ENCODE measurements at regions not wholly inside any gene's neighbourhood (a gene's known extent, or its start where the extent isn't known, plus 50 kb on each side); places are given as distances from the start of the nearest gene placed in this dataset.

DNA sequence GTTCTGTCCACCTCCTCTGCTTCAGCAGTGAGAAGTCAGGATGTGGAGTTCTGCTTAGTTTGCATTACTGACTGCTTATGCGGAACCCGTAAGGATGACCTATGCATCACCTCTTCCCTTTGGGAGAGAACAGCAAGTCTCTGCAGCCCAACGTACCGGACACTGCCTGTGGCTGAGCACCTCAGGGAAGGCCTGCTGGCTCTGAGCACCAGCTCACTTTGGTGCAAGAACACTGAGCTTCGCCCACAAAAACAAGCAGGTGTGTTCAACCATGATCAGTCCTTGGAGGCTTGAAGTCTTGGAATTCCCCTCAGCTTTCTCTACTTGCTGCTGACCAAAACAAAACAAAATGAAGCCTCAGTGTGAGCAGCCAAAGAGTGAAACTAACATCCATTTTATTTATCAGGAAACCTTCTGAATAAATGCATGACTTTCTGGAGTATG, 52.7 kb upstream of the NCK2 start:
- Histone ChIP-seq H3K27me3 (ENCODE audit: control insufficient read depth, insufficient read depth, low read length) (no peaks in the 10 kb centered on the region), H3K27ac (ENCODE audit: low read depth, low read length) (no peak overlapping the region), H3K36me3 (ENCODE audit: control insufficient read depth, insufficient read depth, low read length) (no peaks in the 10 kb centered on the region), H3K9ac (ENCODE audit: low read length) (no peak overlapping the region), H3K4me1 (ENCODE audit: control insufficient read depth, insufficient read depth, low read length) (no peaks in the 10 kb centered on the region), H3K4me3 (ENCODE audit: low read length) (no peak overlapping the region)

DNA sequence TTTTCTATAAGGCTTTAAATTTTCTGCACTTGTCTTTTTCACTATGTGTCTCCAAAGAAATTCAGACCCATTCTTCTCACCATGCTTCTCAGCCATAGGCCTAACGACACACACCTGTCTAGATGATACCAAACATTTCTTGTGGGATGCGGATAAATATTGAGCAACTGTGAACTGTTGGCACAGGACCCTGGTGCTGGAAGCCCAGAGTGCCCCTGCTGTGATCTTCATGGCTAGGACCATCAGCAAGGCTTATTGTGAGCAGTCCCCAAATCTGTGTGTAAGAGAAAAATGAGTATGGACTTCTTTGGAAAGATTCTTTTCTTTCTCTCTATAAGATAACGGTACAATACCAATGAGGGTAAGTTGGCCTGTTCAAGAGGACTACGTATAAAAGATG, 54.1 kb upstream of the NCK2 start:
- Histone ChIP-seq H3K27me3 (ENCODE audit: control insufficient read depth, insufficient read depth, low read length) (no peaks in the 10 kb centered on the region), H3K4me1 (ENCODE audit: control insufficient read depth, insufficient read depth, low read length) (no peaks in the 10 kb centered on the region), H3K27ac (ENCODE audit: low read depth, low read length) (no peak overlapping the region), H3K4me3 (ENCODE audit: low read length) (no peak overlapping the region), H3K9ac (ENCODE audit: low read length) (no peak overlapping the region), H3K36me3 (ENCODE audit: control insufficient read depth, insufficient read depth, low read length) (no peaks in the 10 kb centered on the region)

DNA sequence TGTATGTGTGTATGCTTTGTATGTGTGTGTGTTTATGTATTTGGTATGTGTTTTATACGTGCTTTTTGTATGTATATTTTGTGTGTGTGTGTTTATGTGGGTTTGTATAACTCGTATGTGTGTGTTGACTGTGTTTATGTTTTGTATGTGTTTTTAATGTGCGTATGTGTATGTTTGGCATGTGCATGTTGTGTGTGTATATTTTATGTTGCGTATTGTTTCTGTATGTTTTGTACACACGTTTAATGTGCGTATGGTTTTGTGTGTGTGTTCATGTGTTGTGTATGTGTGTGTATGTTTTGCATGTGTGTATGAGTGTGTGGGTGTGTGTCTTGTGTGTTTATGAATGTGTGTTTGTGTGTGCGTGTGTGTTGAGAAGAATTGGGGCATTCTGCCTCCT, 55.2 kb upstream of the NCK2 start:
- no peak overlapping the region for H3K4me3 ChIP-seq (ENCODE audit: low read length)
- no peak overlapping the region for H3K27ac ChIP-seq (ENCODE audit: low read depth, low read length)
- no peaks in the 10 kb centered on the region for H3K27me3 ChIP-seq (ENCODE audit: control insufficient read depth, insufficient read depth, low read length)
- no peaks in the 10 kb centered on the region for H3K36me3 ChIP-seq (ENCODE audit: control insufficient read depth, insufficient read depth, low read length)
- no peaks in the 10 kb centered on the region for H3K4me1 ChIP-seq (ENCODE audit: control insufficient read depth, insufficient read depth, low read length)
- H3K9ac ChIP-seq (ENCODE audit: low read length): no peak overlapping the region

DNA sequence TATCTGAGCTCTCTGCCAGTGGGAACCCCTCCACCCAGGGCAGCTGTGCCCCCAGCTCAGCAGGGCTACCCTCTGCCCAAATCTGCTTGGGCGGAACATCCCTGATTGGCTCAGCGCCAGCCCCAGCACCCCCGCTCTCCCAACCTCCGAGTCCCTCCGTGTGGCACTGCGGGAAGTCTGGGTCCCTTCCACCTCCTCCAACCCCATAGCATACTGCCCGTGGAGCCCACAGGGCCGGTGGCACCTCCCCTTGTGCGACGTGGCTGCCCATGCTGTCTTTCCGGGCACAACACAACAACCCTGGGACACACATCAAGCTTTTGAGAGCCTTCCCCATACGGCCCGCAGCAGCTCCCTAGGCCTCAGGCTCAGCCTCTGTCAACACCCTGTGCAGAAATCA, 55.8 kb upstream of the NCK2 start:
- H3K36me3 ChIP-seq (ENCODE audit: control insufficient read depth, insufficient read depth, low read length): no peaks in the 10 kb centered on the region
- no peak overlapping the region for H3K27ac ChIP-seq (ENCODE audit: low read depth, low read length)
- no peak overlapping the region for H3K9ac ChIP-seq (ENCODE audit: low read length)
- H3K27me3 ChIP-seq (ENCODE audit: control insufficient read depth, insufficient read depth, low read length): no peaks in the 10 kb centered on the region
- no peak overlapping the region for H3K4me3 ChIP-seq (ENCODE audit: low read length)
- H3K4me1 ChIP-seq (ENCODE audit: control insufficient read depth, insufficient read depth, low read length): no peaks in the 10 kb centered on the region

DNA sequence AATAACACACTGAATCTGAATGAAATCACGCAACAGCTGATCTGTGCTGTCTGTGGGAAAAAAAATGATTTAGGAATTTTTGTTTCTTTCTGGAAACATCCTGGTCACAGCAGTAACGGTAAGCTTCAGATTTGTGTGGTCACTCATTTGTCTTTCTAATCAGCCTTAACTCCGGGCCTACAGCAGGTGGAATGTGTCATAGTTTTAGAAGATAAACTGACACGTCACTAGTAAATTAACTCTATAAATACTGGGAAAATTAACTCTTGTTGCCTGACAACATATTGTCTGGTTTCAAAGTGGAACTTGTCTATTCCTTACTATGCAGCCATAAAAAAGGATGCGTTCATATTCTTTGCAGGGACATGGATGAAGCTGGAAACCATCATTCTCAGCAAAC, 58.1 kb upstream of the NCK2 start:
- Histone ChIP-seq H3K4me1 (ENCODE audit: control insufficient read depth, insufficient read depth, low read length) (no peaks in the 10 kb centered on the region), H3K27me3 (ENCODE audit: control insufficient read depth, insufficient read depth, low read length) (no peaks in the 10 kb centered on the region), H3K36me3 (ENCODE audit: control insufficient read depth, insufficient read depth, low read length) (no peaks in the 10 kb centered on the region), H3K9ac (ENCODE audit: low read length) (no peak overlapping the region), H3K27ac (ENCODE audit: low read depth, low read length) (no peak overlapping the region), H3K4me3 (ENCODE audit: low read length) (no peak overlapping the region)

DNA sequence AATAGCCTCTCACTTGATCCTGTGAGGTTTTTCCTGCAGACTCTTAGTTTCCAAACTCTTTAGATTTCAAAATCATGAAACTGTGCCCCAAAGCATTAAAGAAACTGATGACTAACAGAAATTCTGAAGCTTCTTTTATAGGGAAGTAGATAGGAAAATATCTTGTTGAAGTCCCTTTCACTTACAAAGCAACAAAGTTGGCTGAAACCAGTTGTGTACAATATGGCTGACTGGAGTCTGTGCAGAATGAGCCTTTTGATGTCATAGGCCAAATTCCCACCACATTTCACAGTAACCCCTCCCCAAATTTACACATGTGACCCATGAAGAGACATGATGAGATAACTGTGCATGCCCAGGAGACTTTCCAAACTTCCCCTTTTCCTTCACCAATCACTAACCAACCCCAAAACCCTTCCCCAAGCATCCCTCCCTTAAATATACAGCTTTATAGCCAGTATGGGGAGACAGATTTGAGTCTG, 61.7 kb upstream of the NCK2 start:
- Histone ChIP-seq H3K27ac (ENCODE audit: low read depth, low read length) (no peak overlapping the region), H3K9ac (ENCODE audit: low read length) (no peak overlapping the region), H3K27me3 (ENCODE audit: control insufficient read depth, insufficient read depth, low read length) (no peaks in the 10 kb centered on the region), H3K4me1 (ENCODE audit: control insufficient read depth, insufficient read depth, low read length) (no peaks in the 10 kb centered on the region), H3K36me3 (ENCODE audit: control insufficient read depth, insufficient read depth, low read length) (no peaks in the 10 kb centered on the region), H3K4me3 (ENCODE audit: low read length) (no peak overlapping the region)

DNA sequence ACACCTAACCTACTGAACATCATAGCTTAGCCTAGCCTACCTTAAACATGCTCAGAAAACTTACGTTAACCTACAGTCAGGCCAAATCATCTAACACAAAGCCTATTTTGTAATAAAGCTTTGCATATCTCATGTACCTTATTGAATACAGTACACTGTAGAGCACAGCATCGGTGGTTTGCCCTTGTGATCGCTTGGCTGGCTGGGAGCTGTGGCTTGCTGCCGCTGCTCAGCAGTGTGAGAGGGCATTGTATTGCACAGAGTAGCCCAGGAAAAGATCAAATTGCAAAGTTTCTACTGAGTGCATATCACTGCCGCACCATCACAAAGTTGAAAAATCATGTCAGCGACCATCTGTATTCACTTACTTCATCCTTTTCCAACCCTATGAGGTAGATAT, 62.3 kb upstream of the NCK2 start:
- no peaks in the 10 kb centered on the region for H3K4me1 ChIP-seq (ENCODE audit: control insufficient read depth, insufficient read depth, low read length)
- no peak overlapping the region for H3K27ac ChIP-seq (ENCODE audit: low read depth, low read length)
- no peak overlapping the region for H3K9ac ChIP-seq (ENCODE audit: low read length)
- H3K36me3 ChIP-seq (ENCODE audit: control insufficient read depth, insufficient read depth, low read length): no peaks in the 10 kb centered on the region
- no peaks in the 10 kb centered on the region for H3K27me3 ChIP-seq (ENCODE audit: control insufficient read depth, insufficient read depth, low read length)
- no peak overlapping the region for H3K4me3 ChIP-seq (ENCODE audit: low read length)

DNA sequence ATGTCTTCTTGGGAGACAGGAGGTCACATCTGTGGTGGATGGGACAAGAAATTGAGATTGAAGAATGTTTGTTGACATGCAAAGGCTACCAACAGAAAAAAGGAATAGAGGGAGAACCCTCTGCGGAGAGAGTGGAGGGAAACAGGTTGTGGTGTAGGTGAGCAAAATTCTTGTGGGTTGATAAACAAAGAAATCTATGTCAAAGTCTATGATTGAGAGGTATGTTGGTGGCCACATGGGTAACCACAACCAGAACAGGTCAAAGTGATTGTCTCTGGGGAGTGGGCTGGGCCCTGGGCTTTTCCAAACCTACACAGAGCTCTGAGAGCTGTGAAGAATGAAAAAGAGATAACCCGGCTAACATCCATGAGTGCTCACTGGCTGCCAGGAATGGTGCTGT, 62.8 kb upstream of the NCK2 start:
- H3K4me3 ChIP-seq (ENCODE audit: low read length): no peak overlapping the region
- H3K4me1 ChIP-seq (ENCODE audit: control insufficient read depth, insufficient read depth, low read length): no peaks in the 10 kb centered on the region
- no peaks in the 10 kb centered on the region for H3K27me3 ChIP-seq (ENCODE audit: control insufficient read depth, insufficient read depth, low read length)
- no peaks in the 10 kb centered on the region for H3K36me3 ChIP-seq (ENCODE audit: control insufficient read depth, insufficient read depth, low read length)
- no peak overlapping the region for H3K9ac ChIP-seq (ENCODE audit: low read length)
- no peak overlapping the region for H3K27ac ChIP-seq (ENCODE audit: low read depth, low read length)

DNA sequence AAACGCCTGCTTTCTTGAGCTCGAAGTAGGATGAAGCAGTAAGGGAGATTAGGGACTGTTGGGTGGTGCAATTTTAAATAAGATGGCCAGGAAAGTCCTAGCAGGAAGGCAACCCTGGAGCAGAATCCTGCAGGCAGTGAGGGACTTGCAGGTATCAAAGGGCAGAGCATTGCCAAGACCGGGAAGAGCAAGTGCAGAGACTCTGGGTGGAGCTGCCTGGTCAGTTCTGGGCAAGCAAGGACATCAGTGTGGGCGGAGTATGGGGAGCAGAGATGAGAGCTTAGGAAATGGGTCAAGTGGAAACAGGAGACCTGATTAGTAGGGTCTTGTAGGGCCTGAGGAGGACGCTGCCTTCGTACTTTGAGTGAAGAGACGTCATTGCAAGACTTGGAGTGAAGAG, 64.4 kb upstream of the NCK2 start:
- Histone ChIP-seq H3K9ac (ENCODE audit: low read length) (no peak overlapping the region), H3K27ac (ENCODE audit: low read depth, low read length) (no peak overlapping the region), H3K36me3 (ENCODE audit: control insufficient read depth, insufficient read depth, low read length) (no peaks in the 10 kb centered on the region), H3K27me3 (ENCODE audit: control insufficient read depth, insufficient read depth, low read length) (no peaks in the 10 kb centered on the region), H3K4me3 (ENCODE audit: low read length) (no peak overlapping the region), H3K4me1 (ENCODE audit: control insufficient read depth, insufficient read depth, low read length) (no peaks in the 10 kb centered on the region)

DNA sequence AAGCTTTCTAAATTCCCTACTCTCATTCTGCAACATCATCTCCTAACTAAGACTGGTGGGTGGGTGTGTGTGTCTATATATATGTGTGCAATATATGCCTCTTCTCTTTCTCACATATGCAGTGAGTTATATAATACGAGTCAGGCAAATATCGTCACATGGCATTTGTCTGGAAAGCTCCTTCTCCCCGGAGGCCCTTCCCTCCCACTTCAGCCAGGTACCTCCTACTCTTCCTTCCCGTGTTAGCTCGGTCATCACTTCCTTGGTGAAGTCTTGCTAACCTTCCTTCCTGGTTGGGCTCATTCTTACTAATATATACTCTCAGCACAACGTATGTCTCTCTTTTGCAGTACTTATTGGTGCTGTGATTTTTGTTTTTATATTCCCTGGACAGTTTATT, 66.4 kb upstream of the NCK2 start:
- Histone ChIP-seq H3K27ac (ENCODE audit: low read depth, low read length) (no peak overlapping the region), H3K36me3 (ENCODE audit: control insufficient read depth, insufficient read depth, low read length) (no peaks in the 10 kb centered on the region), H3K27me3 (ENCODE audit: control insufficient read depth, insufficient read depth, low read length) (no peaks in the 10 kb centered on the region), H3K9ac (ENCODE audit: low read length) (no peak overlapping the region), H3K4me3 (ENCODE audit: low read length) (no peak overlapping the region), H3K4me1 (ENCODE audit: control insufficient read depth, insufficient read depth, low read length) (no peaks in the 10 kb centered on the region)

DNA sequence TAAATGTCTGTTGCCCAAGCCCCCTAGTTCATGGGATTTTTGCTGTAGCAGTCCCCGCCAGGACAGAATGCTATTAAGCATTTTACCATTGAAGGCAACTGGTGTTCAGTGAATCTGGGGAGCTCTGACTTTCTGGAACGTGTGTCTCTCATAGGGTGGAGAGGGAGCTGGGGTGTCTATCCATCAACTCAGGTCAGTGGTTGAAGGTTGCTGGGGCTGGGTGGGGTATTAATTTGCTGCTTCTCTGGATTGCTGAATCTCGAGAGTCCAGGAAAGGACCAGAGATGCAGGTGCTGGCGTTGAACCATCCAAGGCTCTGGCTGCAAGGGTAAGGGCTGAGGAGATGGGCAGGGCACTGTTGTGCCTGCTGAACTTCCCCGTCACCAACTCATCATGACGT, 66.8 kb upstream of the NCK2 start:
- Histone ChIP-seq H3K27me3 (ENCODE audit: control insufficient read depth, insufficient read depth, low read length) (no peaks in the 10 kb centered on the region), H3K27ac (ENCODE audit: low read depth, low read length) (no peak overlapping the region), H3K36me3 (ENCODE audit: control insufficient read depth, insufficient read depth, low read length) (no peaks in the 10 kb centered on the region), H3K4me3 (ENCODE audit: low read length) (no peak overlapping the region), H3K9ac (ENCODE audit: low read length) (no peak overlapping the region), H3K4me1 (ENCODE audit: control insufficient read depth, insufficient read depth, low read length) (no peaks in the 10 kb centered on the region)

DNA sequence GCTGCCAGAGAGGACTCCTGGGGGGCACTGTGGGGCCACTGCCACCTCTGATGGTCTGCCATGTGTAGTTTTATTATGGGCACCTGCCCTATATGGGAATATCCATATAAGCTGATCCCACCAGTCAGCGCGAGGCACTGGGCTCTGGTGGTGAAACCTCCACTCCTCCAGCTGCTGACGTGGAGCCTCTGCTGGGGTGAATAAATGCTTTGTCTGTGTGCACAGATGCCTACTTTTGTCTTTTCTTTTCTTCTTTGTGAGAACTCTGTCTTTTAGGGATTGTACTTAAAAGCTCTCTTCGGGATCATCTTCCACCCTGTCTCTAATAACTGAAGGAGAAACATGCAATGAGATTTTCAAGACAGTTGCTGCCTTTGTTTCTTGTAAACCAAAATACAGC, 68.9 kb upstream of the NCK2 start:
- Histone ChIP-seq H3K9ac (ENCODE audit: low read length) (no peak overlapping the region), H3K4me3 (ENCODE audit: low read length) (no peak overlapping the region), H3K27me3 (ENCODE audit: control insufficient read depth, insufficient read depth, low read length) (no peaks in the 10 kb centered on the region), H3K4me1 (ENCODE audit: control insufficient read depth, insufficient read depth, low read length) (no peaks in the 10 kb centered on the region), H3K36me3 (ENCODE audit: control insufficient read depth, insufficient read depth, low read length) (no peaks in the 10 kb centered on the region), H3K27ac (ENCODE audit: low read depth, low read length) (no peak overlapping the region)

DNA sequence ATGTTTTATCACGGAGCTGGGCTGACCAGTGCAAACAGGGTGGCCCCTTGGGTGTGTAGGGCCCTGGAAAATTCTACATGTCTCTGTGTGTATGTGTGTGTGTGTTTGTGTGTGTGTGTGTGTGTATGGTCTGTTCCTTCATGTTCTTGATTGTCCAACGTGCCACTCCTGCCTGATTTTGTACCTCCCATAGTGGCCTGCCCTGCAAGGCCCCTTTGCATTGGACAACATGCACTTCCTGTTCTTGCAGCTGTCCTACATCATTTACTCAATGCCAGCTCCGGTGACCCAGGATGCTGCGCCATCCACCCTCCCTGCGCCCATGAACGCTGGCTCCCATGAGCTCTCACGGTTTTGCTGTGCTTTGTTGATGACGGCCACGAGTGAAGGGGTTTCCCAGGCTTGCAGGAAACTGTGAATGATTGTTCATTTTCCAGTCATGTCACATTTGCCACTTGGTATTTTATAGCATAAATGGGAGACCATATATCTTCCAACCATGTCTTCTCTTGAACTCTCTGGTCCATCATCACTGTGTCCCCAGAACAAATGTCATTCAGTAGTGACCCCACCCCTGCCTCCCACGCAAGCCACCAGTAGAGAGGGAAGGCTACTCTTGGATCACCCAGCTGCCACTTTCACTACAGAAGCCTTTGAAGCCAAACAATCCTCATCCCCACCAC, 69.7 kb upstream of the NCK2 start:
- H3K9ac ChIP-seq (ENCODE audit: low read length): no peak overlapping the region
- H3K27me3 ChIP-seq (ENCODE audit: control insufficient read depth, insufficient read depth, low read length): no peaks in the 10 kb centered on the region
- H3K4me1 ChIP-seq (ENCODE audit: control insufficient read depth, insufficient read depth, low read length): no peaks in the 10 kb centered on the region
- H3K27ac ChIP-seq (ENCODE audit: low read depth, low read length): no peak overlapping the region
- H3K4me3 ChIP-seq (ENCODE audit: low read length): no peak overlapping the region
- no peaks in the 10 kb centered on the region for H3K36me3 ChIP-seq (ENCODE audit: control insufficient read depth, insufficient read depth, low read length)

Measured in rectal smooth muscle tissue (tissue), 1 donor.